Keratinocyte (primary cell): ENCODE measurements at regions not wholly inside any gene's neighbourhood (a gene's known extent, or its start where the extent isn't known, plus 50 kb on each side); places are given as distances from the start of the nearest gene placed in this dataset.

Experiments used
- DNase-seq: peaks from one replicate; pipeline ENCODE4 v3.0.0-alpha.2; 2011; ENCODE audit warnings: low read depth, missing footprints, low spot score
- FAIRE-seq: peaks from 2 replicates; lab custom pipeline; 2011; peaks lifted over from hg19 to GRCh38; lab: Jason Lieb, UNC
- H2AFZ ChIP-seq: 2 replicates; pipeline ENCODE4 v1.6.0; 2012; ENCODE audit warnings: low read length, control low read depth, inconsistent platforms; ENCODE audit not compliant: control insufficient read depth
- H3K27ac ChIP-seq: 2 replicates; pipeline ENCODE4 v1.5.1; 2011; ENCODE audit warnings: low read length; ENCODE audit not compliant: control insufficient read depth, insufficient read depth
- H3K27me3 ChIP-seq: 3 replicates; pipeline ENCODE4 v1.6.0; 2011; ENCODE audit warnings: low read length; ENCODE audit not compliant: control insufficient read depth, insufficient read depth; ENCODE audit errors: extremely low read depth
- H3K36me3 ChIP-seq, 2 experiments: 2 replicates in 1 of 2; 3 replicates in 1 of 2; pipeline ENCODE4 v1.5.1; 2011; ENCODE audit warnings: low read length in 2 of 2, mild to moderate bottlenecking in 1 of 2; ENCODE audit not compliant: control insufficient read depth in 2 of 2, insufficient read depth in 2 of 2; ENCODE audit errors: extremely low read depth in 1 of 2
- H3K4me1 ChIP-seq: 3 replicates; pipeline ENCODE4 v1.5.1; 2011; ENCODE audit warnings: low read length; ENCODE audit not compliant: control insufficient read depth, insufficient read depth; ENCODE audit errors: extremely low read depth
- H3K4me2 ChIP-seq: 3 replicates; pipeline ENCODE4 v1.6.0; 2011; ENCODE audit warnings: low read depth, low read length; ENCODE audit not compliant: control insufficient read depth, insufficient read depth; ENCODE audit errors: extremely low read depth
- H3K4me3 ChIP-seq, 3 experiments: fragments of 200-600 bp in 1 of 3; sonication (generic) in 1 of 3; 2 replicates in 2 of 3; 3 replicates in 1 of 3; pipeline ENCODE4 v1.5.1; 2011 to 2016; ENCODE audit warnings: low read length in 3 of 3, mild to moderate bottlenecking in 3 of 3, control low read depth in 2 of 3, inconsistent platforms in 1 of 3, low read depth in 1 of 3, mixed read lengths in 1 of 3, mixed run types in 1 of 3, moderate library complexity in 1 of 3; ENCODE audit not compliant: control insufficient read depth in 2 of 3, insufficient read depth in 2 of 3; ENCODE audit errors: extremely low read depth in 1 of 3
- H3K79me2 ChIP-seq: 2 replicates; pipeline ENCODE4 v1.6.0; 2012; ENCODE audit warnings: low read length; ENCODE audit not compliant: control insufficient read depth, insufficient read depth
- H3K9ac ChIP-seq: 3 replicates; pipeline ENCODE4 v1.6.0; 2011; ENCODE audit warnings: low read length; ENCODE audit not compliant: control insufficient read depth, insufficient read depth; ENCODE audit errors: extremely low read depth
- H3K9me1 ChIP-seq: 3 replicates; pipeline ENCODE4 v1.6.0; 2011; ENCODE audit warnings: low read length; ENCODE audit not compliant: control insufficient read depth, insufficient read depth; ENCODE audit errors: extremely low read depth
- H3K9me3 ChIP-seq: 2 replicates; pipeline ENCODE4 v1.5.1; 2012; ENCODE audit warnings: low read depth, low read length; ENCODE audit not compliant: control insufficient read depth
- H4K20me1 ChIP-seq: 3 replicates; pipeline ENCODE4 v1.6.0; 2011; ENCODE audit warnings: low read length; ENCODE audit not compliant: control insufficient read depth, insufficient read depth; ENCODE audit errors: extremely low read depth
- EZH2 ChIP-seq: IDR thresholded peaks from one replicate; pipeline ENCODE4 v1.6.1; 2012; ENCODE audit warnings: inconsistent platforms, mild to moderate bottlenecking, low read length, moderate library complexity
- dilution Hi-C: fragments of 300-500 bp; cut with MboI; formaldehyde crosslinking; loops from one replicate; pipeline ENCODE4 v1.7.0; 2020; ENCODE audit warnings: low sequenced_read_pairs; ENCODE audit not compliant: extremely low pct_ligation_motif_present
- TF ChIP-seq, protein P1 (sequence below), 3 experiments: IDR thresholded peaks in 1 of 3; conservative IDR thresholded peaks in 1 of 3; optimal IDR thresholded peaks in 1 of 3; 2 replicates in 2 of 3; 3 replicates in 1 of 3; pipeline versions ENCODE3 to v1.5.1; 2011; ENCODE audit warnings: low read length in 3 of 3, mild to moderate bottlenecking in 3 of 3, moderate library complexity in 2 of 3, control low read depth in 1 of 3, inconsistent platforms in 1 of 3; ENCODE audit not compliant: insufficient read depth in 2 of 3; ENCODE audit errors: extremely low read depth in 1 of 3

DNA sequence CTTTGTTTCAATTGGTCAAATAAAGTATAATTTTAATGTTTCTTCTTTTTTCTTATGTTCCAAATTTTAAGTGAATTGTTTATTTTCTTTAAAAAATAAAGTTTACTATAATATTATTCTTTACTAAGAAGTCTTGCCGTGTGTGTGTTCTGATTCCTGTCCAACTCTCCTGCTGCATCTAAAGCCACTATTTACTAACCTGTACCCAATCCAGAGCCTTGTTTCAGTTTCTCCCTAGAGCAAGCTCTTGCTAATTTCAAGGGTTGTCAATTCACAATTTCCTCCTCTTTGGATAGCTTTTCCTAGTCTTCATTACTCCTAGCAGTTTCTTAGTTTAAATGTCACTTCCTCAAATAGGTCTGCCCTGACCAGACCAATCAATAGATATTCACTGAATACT lies 314.9 kb upstream of the SEMA3A start:
- no peak for FAIRE-seq
- no peak overlapping the region for H3K27ac ChIP-seq

DNA sequence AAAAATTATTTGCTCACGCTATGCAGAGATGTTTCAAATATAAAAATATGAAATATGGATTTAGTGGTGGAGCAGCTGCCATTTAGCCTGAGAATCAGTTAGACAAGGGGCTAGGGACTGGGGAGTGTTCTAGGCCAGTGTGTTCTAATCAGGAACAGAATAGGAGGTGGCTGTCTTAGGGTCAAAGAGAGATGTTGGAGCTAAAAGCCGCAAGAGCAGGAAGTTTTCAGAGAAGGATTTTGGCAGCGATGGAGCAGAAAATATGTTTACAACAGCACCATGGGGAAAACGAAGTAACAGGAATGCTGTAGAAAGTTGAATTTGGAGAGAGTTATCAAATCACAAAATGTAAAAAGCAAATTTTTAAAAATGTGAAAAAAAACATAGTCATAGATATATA lies 314.0 kb upstream of the SEMA3A start:
- dilution Hi-C loops: no loop called here
- H3K36me3 ChIP-seq: no peaks in the 10 kb centered on the region
- no peak for DNase-seq
- no peaks in the 10 kb centered on the region for H3K9me1 ChIP-seq
- H2AFZ ChIP-seq: no peak overlapping the region
- FAIRE-seq: no peak
- H3K4me2 ChIP-seq: no peak overlapping the region
- TF ChIP-seq EZH2: no peak
- TF ChIP-seq, protein P1, sequence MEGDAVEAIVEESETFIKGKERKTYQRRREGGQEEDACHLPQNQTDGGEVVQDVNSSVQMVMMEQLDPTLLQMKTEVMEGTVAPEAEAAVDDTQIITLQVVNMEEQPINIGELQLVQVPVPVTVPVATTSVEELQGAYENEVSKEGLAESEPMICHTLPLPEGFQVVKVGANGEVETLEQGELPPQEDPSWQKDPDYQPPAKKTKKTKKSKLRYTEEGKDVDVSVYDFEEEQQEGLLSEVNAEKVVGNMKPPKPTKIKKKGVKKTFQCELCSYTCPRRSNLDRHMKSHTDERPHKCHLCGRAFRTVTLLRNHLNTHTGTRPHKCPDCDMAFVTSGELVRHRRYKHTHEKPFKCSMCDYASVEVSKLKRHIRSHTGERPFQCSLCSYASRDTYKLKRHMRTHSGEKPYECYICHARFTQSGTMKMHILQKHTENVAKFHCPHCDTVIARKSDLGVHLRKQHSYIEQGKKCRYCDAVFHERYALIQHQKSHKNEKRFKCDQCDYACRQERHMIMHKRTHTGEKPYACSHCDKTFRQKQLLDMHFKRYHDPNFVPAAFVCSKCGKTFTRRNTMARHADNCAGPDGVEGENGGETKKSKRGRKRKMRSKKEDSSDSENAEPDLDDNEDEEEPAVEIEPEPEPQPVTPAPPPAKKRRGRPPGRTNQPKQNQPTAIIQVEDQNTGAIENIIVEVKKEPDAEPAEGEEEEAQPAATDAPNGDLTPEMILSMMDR (optimal IDR thresholded peaks at IDR 0.05 in 1 of 3, IDR thresholded peaks at IDR 0.05 in 1 of 3, conservative IDR thresholded peaks at IDR 0.05 in 1 of 3; ENCODE audit: extremely low read depth in 1 of 3, insufficient read depth in 2 of 3, low read length in 3 of 3): no peak
- H3K9me3 ChIP-seq: no peaks in the 10 kb centered on the region
- H3K27me3 ChIP-seq: no peaks in the 10 kb centered on the region
- no peaks in the 10 kb centered on the region for H3K4me1 ChIP-seq
- H3K4me3 ChIP-seq: no peak overlapping the region
- H3K27ac ChIP-seq: no peak overlapping the region
- H4K20me1 ChIP-seq: no peaks in the 10 kb centered on the region
- no peaks in the 10 kb centered on the region for H3K79me2 ChIP-seq
- no peak overlapping the region for H3K9ac ChIP-seq

More for the DNA sequence above, 314.9 kb upstream of the SEMA3A start:
- H3K9me3 ChIP-seq: no peaks in the 10 kb centered on the region
- no peak for TF ChIP-seq EZH2
- TF ChIP-seq, protein P1 (optimal IDR thresholded peaks at IDR 0.05 in 1 of 3, IDR thresholded peaks at IDR 0.05 in 1 of 3, conservative IDR thresholded peaks at IDR 0.05 in 1 of 3; ENCODE audit: extremely low read depth in 1 of 3, insufficient read depth in 2 of 3, low read length in 3 of 3): no peak
- no peaks in the 10 kb centered on the region for H3K9me1 ChIP-seq
- no peak overlapping the region for H3K4me3 ChIP-seq
- no peak overlapping the region for H3K4me2 ChIP-seq
- H3K27me3 ChIP-seq: no peaks in the 10 kb centered on the region
- dilution Hi-C loops: no loop called here
- no peaks in the 10 kb centered on the region for H3K4me1 ChIP-seq
- no peaks in the 10 kb centered on the region for H3K79me2 ChIP-seq
- no peak for DNase-seq
- H2AFZ ChIP-seq: no peak overlapping the region
- H3K9ac ChIP-seq: no peak overlapping the region
- no peaks in the 10 kb centered on the region for H4K20me1 ChIP-seq
- no peaks in the 10 kb centered on the region for H3K36me3 ChIP-seq
